IPS-20b (cell line): ENCODE measurements at regions not wholly inside any gene's neighbourhood (a gene's known extent, or its start where the extent isn't known, plus 50 kb on each side); places are given as distances from the start of the nearest gene placed in this dataset.

Experiments
- H3K27ac ChIP-seq: one replicate; pipeline ENCODE4 v1.5.1; 2013; ENCODE audit warnings: low read length
- H3K27me3 ChIP-seq: 2 replicates; pipeline ENCODE4 v1.6.1; 2013; ENCODE audit warnings: mild to moderate bottlenecking, low read length, inconsistent platforms; ENCODE audit not compliant: insufficient read depth
- H3K36me3 ChIP-seq: 2 replicates; pipeline ENCODE4 v1.6.1; 2013; ENCODE audit warnings: low read depth, mild to moderate bottlenecking, inconsistent platforms, low read length, moderate library complexity; ENCODE audit not compliant: insufficient read depth
- H3K4me1 ChIP-seq: 2 replicates; pipeline ENCODE4 v1.6.1; 2013; ENCODE audit warnings: mild to moderate bottlenecking, control low read depth, inconsistent platforms, low read length, moderate library complexity; ENCODE audit not compliant: insufficient read depth
- H3K4me3 ChIP-seq: 2 replicates; pipeline ENCODE4 v1.5.1; 2013; ENCODE audit warnings: mild to moderate bottlenecking, low read length, inconsistent platforms
- H3K9ac ChIP-seq: 2 replicates; pipeline ENCODE4 v1.6.1; 2013; ENCODE audit warnings: low read depth, mild to moderate bottlenecking, inconsistent platforms, low read length, moderate library complexity
- H3K9me3 ChIP-seq: 2 replicates; pipeline ENCODE4 v1.6.1; 2013; ENCODE audit warnings: mild to moderate bottlenecking, low read depth, low read length, inconsistent platforms; ENCODE audit not compliant: insufficient read depth

GRCh38 chr9:134271338-134272301 is 54.6 kb upstream of the RXRA start:
- Histone ChIP-seq H3K27me3 (no peaks in the 10 kb centered on the region), H3K36me3 (no peaks in the 10 kb centered on the region), H3K4me1 (no peaks in the 10 kb centered on the region), H3K4me3 (no peak overlapping the region), H3K9me3 (no peaks in the 10 kb centered on the region), H3K9ac (no peak overlapping the region), H3K27ac (no peak overlapping the region)

GRCh38 chr9:134272302-134273023 is 53.8 kb upstream of the RXRA start:
- no peak overlapping the region for H3K27ac ChIP-seq
- no peaks in the 10 kb centered on the region for H3K9me3 ChIP-seq
- no peak overlapping the region for H3K9ac ChIP-seq
- H3K36me3 ChIP-seq = no peaks in the 10 kb centered on the region
- H3K27me3 ChIP-seq = no peaks in the 10 kb centered on the region
- no peaks in the 10 kb centered on the region for H3K4me1 ChIP-seq
- H3K4me3 ChIP-seq = no peak overlapping the region

GRCh38 chr9:134273647-134274046 is 52.6 kb upstream of the RXRA start:
- Histone ChIP-seq H3K9ac (no peak overlapping the region), H3K36me3 (no peaks in the 10 kb centered on the region), H3K27ac (no peak overlapping the region), H3K9me3 (no peaks in the 10 kb centered on the region), H3K4me3 (no peak overlapping the region), H3K27me3 (no peaks in the 10 kb centered on the region), H3K4me1 (no peaks in the 10 kb centered on the region)

GRCh38 chr9:134275375-134275774 is 50.9 kb upstream of the RXRA start:
- H3K27ac ChIP-seq = no peak overlapping the region
- H3K4me3 ChIP-seq = no peak overlapping the region
- H3K4me1 ChIP-seq = no peaks in the 10 kb centered on the region
- H3K9ac ChIP-seq = no peak overlapping the region
- H3K36me3 ChIP-seq = no peaks in the 10 kb centered on the region
- no peaks in the 10 kb centered on the region for H3K9me3 ChIP-seq
- no peaks in the 10 kb centered on the region for H3K27me3 ChIP-seq

- Histone ChIP-seq H3K9ac (no peak overlapping the region), H3K36me3 (no peaks in the 10 kb centered on the region), H3K27me3 (no peaks in the 10 kb centered on the region), H3K4me1 (no peaks in the 10 kb centered on the region), H3K27ac (no peak overlapping the region), H3K4me3 (no peak overlapping the region), H3K9me3 (no peaks in the 10 kb centered on the region)
These were observed 49.6 kb upstream of the RXRA start for GRCh38 chr9:134276453-134277245.
